ENCODE measurements at regions not wholly inside any gene's neighbourhood (a gene's known extent, or its start where the extent isn't known, plus 50 kb on each side); places are given as distances from the start of the nearest gene placed in this dataset.

DNA sequence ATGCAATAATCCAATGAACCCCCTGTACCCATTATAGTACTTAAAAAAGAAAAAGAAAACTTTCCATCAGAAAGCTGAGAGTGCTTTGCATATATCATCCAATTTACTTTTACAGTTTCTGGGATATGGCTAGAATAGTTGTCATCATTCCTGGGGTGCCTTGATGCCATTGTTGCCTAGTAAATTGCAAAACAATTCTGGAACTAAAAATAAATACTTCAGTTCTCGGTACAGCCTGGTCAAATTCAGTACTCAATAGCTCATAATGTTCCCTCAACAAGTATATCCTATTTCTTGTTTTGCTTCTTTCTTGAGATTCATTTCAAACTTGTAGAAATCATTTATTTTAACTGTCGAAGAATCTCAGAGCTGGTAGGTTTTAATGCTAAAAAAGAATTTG lies 334.7 kb upstream of the MDFIC2 start:
- TF ChIP-seq, protein P1, sequence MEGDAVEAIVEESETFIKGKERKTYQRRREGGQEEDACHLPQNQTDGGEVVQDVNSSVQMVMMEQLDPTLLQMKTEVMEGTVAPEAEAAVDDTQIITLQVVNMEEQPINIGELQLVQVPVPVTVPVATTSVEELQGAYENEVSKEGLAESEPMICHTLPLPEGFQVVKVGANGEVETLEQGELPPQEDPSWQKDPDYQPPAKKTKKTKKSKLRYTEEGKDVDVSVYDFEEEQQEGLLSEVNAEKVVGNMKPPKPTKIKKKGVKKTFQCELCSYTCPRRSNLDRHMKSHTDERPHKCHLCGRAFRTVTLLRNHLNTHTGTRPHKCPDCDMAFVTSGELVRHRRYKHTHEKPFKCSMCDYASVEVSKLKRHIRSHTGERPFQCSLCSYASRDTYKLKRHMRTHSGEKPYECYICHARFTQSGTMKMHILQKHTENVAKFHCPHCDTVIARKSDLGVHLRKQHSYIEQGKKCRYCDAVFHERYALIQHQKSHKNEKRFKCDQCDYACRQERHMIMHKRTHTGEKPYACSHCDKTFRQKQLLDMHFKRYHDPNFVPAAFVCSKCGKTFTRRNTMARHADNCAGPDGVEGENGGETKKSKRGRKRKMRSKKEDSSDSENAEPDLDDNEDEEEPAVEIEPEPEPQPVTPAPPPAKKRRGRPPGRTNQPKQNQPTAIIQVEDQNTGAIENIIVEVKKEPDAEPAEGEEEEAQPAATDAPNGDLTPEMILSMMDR (IDR thresholded peaks at IDR 0.05; ENCODE audit: low read depth, low read length) = no peak
- no peak for TF ChIP-seq POLR2A (IDR thresholded peaks at IDR 0.05; ENCODE audit: extremely low read depth, insufficient read length)
- no peak for TF ChIP-seq MYC (IDR thresholded peaks at IDR 0.05; ENCODE audit: low read depth, low read length)

Measured in NB4 (cell line).